NCI-H2227 (cell line): ENCODE measurements at regions not wholly inside any gene's neighbourhood (a gene's known extent, or its start where the extent isn't known, plus 50 kb on each side); places are given as distances from the start of the nearest gene placed in this dataset.
A peak's percentile ranks its signal among the peaks of the same experiment; 100 is the strongest.

Source experiments
- DNase-seq: peaks from one replicate; lab custom pipeline; 2025; ENCODE audit not compliant: unreplicated experiment; lab: John Stamatoyannopoulos, UW

DNA sequence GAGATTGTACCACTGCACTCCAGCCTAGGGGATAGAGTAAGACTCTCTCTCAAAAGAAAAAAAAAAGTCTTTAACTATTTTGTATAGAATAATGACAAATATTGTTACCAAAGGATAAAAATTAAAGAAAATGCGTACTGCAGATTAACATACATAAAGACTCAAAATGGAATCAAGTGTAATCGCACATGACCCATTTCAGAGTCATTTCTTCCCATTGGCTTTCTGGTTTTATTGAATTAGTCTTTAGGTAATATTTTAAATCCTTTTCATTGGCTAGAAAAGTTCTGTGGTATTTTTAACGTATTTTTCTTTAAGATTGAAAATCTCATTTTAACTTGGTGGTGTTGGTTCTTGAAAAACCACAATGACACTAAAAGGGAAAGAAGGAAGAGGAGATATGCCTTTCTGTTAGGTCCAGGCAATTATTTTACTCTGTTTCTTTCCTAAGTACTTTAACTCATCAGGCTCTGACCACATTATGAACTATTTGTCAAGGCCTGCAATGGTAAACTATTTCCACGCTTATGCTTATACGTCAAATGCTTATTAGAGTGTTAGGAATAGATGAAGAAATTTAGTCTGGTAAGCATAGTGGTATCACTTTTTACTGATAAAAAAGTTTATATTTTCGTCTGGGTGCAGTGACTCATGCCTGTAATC, 52.3 kb downstream of the PLEKHG1 start:
- no peak for DNase-seq

- DNase-seq, result no peak
These were observed 53.3 kb downstream of the PLEKHG1 start for GRCh38 chr6:150652848-150653613.

- DNase-seq, result peak; percentile 70
These were observed 54.9 kb downstream of the PLEKHG1 start for GRCh38 chr6:150654608-150655007.

DNA sequence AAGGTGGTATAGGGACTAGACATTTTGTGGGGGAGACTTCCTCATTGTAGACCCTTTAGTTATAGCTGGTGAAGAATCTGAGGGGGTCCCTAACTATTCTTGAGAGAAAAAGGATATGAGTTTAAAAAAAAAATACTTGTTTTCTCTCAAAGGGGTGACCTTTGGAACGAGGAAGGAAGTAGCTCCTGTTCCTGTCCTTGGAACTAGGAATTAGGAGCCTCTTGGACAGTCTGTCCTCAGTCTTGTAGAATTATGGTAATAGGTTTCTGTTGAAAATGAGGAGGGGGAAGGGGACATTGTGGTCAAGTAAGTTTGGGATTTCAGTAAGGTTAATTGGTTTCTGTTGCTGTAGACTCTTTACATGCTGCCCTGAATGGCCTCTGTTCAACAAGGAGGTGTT, 56.5 kb downstream of the PLEKHG1 start:
- DNase-seq, result no peak

DNA sequence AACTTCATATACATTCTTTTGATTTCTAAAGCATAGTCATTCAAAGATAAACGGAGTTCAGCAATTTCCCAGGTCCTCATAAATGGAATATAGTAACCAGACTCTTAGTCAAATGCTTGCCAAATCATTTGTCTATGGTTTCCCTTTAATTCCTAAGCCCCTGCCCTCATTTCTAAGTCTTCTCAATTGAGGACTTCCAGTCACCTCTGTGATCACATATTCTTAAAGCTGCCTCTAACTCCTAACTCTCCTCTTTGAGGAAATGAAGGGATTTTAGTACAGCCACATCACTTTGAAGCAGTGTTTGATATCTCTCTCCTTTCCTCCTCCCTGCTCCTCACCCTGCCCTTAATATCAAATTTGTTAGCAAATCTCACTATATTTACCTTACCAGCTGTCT, 58.7 kb downstream of the PLEKHG1 start:
- no peak for DNase-seq

- DNase-seq, result no peak
These were observed 59.5 kb downstream of the PLEKHG1 start for GRCh38 chr6:150659046-150659763.

- DNase-seq, result no peak
These were observed 61.7 kb downstream of the PLEKHG1 start for GRCh38 chr6:150661216-150662007.

DNA sequence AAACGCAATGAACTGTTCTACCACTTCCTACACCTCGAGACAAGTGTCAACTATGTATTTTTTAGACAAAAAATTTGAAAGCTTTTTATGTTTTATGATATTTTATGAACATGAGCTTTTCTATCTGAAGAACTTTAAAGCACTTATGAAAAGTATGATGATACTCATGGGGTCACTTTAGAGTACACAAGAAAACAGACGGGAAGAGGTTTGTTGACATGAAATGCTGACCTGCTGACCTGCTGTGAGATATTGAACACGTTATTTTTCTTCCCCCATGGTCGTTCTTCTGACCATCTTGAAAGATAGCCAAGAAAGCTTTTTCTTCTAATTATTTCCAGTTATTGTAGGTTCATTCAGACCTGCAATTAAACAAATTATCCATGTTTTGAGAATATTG, 63.1 kb downstream of the PLEKHG1 start:
- DNase-seq, result no peak

GRCh38 chr6:150664091-150664490, 64.4 kb downstream of the PLEKHG1 start:
- no peak for DNase-seq

DNA sequence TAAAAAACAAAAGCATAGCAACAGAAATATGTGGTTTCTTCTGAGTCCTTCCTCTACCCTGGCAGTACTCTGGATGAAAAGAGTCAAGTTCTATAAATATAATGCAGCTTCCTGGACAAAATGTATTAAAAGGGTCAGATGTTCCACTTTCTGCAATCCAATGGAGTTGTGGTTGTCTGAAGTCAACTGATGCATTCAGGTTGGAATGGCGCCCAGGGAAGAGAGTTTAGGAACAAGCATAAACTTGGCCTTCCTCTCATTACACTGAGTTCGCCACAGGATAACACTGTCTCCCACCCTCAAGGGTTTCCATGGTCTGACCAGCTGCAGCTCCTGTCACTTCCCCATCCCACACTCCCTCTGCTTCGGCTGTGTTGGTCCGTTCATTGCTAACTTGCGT, 66.4 kb downstream of the PLEKHG1 start:
- no peak for DNase-seq

- no peak for DNase-seq
These were observed 67.7 kb downstream of the PLEKHG1 start for GRCh38 chr6:150667359-150667758.

DNA sequence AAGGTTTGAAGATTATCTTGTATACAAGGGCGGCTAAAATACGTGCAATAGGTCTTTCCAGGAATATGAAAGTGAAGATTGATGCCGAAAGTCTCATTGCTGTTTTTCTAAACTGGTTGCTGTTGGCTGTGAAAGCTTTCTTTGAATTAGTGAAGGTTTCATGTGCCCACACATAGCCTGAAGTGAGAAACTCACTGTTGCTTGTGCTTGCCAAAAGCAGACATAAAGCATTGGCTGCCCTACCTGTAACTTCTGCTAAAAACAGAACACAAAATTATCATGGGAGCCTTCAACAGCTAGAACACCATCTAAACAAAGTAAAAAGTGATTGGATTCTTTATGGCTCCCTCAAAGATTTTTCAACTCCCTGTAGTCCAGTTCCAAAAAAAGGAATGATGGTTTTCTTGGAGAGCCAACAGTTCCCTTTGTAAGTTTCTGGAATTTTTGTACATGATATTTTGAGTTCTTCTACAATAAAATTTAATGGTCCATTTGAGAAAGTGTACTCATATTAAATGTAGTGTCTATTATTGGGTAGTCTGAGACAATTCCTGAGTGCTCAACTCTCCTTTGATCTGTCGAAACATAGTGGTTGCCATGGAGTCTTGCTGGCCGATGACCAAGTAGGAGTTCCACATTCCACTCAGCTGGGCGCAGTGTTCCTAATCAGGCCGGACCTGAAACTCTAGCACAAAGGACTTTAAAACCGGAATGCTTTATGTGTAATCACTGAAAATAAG, 68.5 kb downstream of the PLEKHG1 start:
- DNase-seq, result peak; percentile 78

GRCh38 chr6:150668900-150669302, 69.2 kb downstream of the PLEKHG1 start:
- peak; percentile 22 for DNase-seq

GRCh38 chr6:150670311-150670710, 70.6 kb downstream of the PLEKHG1 start:
- no peak for DNase-seq

GRCh38 chr6:150672800-150673199, 73.1 kb downstream of the PLEKHG1 start:
- no peak for DNase-seq

GRCh38 chr6:150673720-150674346, 74.1 kb downstream of the PLEKHG1 start:
- DNase-seq, result no peak

GRCh38 chr6:150676344-150676743, 76.7 kb downstream of the PLEKHG1 start:
- no peak for DNase-seq

- no peak for DNase-seq
These were observed 77.1 kb downstream of the PLEKHG1 start for GRCh38 chr6:150676772-150677171.

DNA sequence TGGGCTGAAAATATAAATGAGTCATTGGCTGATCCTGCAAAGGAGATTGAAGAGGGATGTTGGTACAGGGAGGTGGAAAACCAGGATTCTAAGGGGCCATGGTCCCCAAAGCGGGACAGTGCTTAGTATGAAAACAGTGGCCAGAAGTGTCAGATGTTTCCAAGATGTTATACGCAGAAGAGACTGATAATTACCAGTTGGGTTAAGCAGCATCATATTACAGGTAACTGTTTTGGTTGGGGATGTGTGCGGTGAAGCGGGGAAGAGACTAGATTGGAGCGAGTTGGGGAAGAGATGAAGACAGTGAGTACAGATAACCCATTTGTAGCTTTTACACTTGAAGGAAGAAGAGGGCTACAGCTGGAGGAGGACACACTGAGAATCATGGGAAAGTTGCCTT, 80.8 kb downstream of the PLEKHG1 start:
- DNase-seq, result no peak
